Activated CD8-positive, alpha-beta T cell treated with anti-CD3 and anti-CD28 coated beads for 36 hours (primary cell): ENCODE measurements at regions not wholly inside any gene's neighbourhood (a gene's known extent, or its start where the extent isn't known, plus 50 kb on each side); places are given as distances from the start of the nearest gene placed in this dataset.

Experiments used
- ATAC-seq: fragments of 200-7000 bp; cut with Tn5 transposase; one replicate; pipeline ENCODE4 v1.10.0; 2021; ENCODE audit warnings: mild to moderate bottlenecking, moderate library complexity
- CTCF ChIA-PET: fragments of 350-600 bp; sonication (Branson Sonifier 250); formaldehyde crosslinking; loops from one replicate; lab custom pipeline; 2021; ENCODE audit warnings: antibody characterized with exemption; lab: Charles Lee
- POLR2A ChIA-PET: fragments of 350-600 bp; sonication (Branson Sonifier 250); formaldehyde crosslinking; loops from one replicate; lab custom pipeline; 2021; ENCODE audit warnings: antibody characterized with exemption; lab: Charles Lee
- DNase-seq: peaks from one replicate; pipeline ENCODE4 v3.0.0-alpha.2; 2020
- H3K27ac Mint-ChIP-seq: one replicate; pipeline ENCODE4 v1.8.0; 2021; ENCODE audit warnings: mild to moderate bottlenecking, mixed read lengths
- H3K27me3 Mint-ChIP-seq: one replicate; pipeline ENCODE4 v1.8.0; 2021; ENCODE audit warnings: mixed read lengths
- H3K36me3 Mint-ChIP-seq: one replicate; pipeline ENCODE4 v1.8.0; 2021; ENCODE audit warnings: low read depth, mixed read lengths
- H3K4me1 Mint-ChIP-seq: one replicate; pipeline ENCODE4 v1.8.0; 2021; ENCODE audit warnings: low read depth, mixed read lengths
- H3K4me3 Mint-ChIP-seq: one replicate; pipeline ENCODE4 v1.8.0; 2021; ENCODE audit warnings: mild to moderate bottlenecking, moderate library complexity, mixed read lengths
- H3K9me3 Mint-ChIP-seq: one replicate; pipeline ENCODE4 v1.8.0; 2021; ENCODE audit warnings: mixed read lengths
- CTCF ChIP-seq: fragments of 200-600 bp; IDR thresholded peaks from one replicate; pipeline ENCODE4 v1.8.0; 2022; ENCODE audit warnings: antibody characterized with exemption, mild to moderate bottlenecking
- intact Hi-C: fragments of 100-400 bp; cut with micrococcal nuclease; formaldehyde crosslinking; loops from one replicate; pipeline ENCODE4 v1.10.0; 2022

GRCh38 chr19:29323021-29323430, 110.1 kb upstream of the UQCRFS1 start:
- peaks cover 2% of the 10 kb centered on the region for H3K27me3 Mint-ChIP-seq
- H3K4me1 Mint-ChIP-seq = no peaks in the 10 kb centered on the region
- no peak for ATAC-seq
- TF ChIP-seq CTCF = no peak
- intact Hi-C loops = no loop called here
- no peak overlapping the region for H3K4me3 Mint-ChIP-seq
- DNase-seq = no peak
- no peaks in the 10 kb centered on the region for H3K36me3 Mint-ChIP-seq
- CTCF ChIA-PET = no interaction called here
- no peak overlapping the region for H3K27ac Mint-ChIP-seq
- peaks cover 2% of the 10 kb centered on the region for H3K9me3 Mint-ChIP-seq
- POLR2A ChIA-PET = no interaction called here

DNA sequence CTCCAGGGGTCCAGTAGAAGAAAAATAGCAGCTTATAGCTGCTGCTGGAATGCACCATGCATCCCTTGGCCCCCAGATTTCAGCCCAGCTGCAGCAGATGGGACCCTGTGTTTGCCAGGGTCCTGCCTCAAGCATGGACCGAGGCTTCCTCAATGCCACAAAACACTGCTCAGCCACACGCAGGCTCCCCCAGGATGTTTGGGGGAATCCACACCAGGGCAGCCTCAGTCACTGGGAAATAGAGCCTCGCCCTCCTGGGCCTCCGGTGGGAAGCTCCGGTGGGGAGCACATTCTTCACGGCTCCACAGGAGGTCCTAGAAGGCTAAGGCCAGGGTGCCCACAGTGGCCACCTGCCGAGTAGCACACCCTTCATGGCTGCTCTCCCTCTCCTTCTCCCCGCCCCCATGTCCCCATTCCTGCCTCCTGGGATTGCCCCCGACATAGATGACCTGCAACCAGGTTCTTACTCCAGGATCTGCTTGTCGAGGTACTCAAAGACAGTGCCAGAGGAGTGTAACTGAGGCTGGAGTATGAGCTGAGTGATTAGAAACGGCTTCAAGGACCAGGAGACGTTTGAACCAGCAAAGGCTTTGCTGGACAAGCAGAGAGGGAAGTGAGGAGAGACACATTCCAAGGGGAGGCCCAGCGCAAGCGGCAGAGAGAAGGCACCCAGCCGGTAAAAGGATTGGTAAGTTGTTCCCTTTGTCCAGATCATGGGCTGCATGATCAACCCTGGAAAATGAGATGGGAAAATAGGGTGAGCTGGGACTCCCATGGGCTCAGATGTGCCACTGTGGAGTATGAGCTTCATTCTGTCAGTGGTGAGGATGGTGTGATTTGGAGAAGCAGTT, 110.7 kb upstream of the UQCRFS1 start:
- Mint-ChIP-seq H3K27me3 (peaks cover 2% of the 10 kb centered on the region), H3K4me3 (no peak overlapping the region), H3K36me3 (no peaks in the 10 kb centered on the region), H3K4me1 (no peaks in the 10 kb centered on the region), H3K9me3 (peaks cover 6% of the 10 kb centered on the region), H3K27ac (no peak overlapping the region)
- TF ChIP-seq CTCF = no peak
- DNase-seq (no peak), ATAC-seq (no peak)
- intact Hi-C loops = no loop called here
- CTCF ChIA-PET = no interaction called here
- POLR2A ChIA-PET = no interaction called here

- DNase-seq (no peak), ATAC-seq (no peak)
- peaks cover 2% of the 10 kb centered on the region for H3K27me3 Mint-ChIP-seq
- CTCF ChIA-PET = no interaction called here
- H3K4me3 Mint-ChIP-seq = no peak overlapping the region
- no peak for TF ChIP-seq CTCF
- peaks cover 6% of the 10 kb centered on the region for H3K9me3 Mint-ChIP-seq
- no peaks in the 10 kb centered on the region for H3K36me3 Mint-ChIP-seq
- intact Hi-C loops = no loop called here
- POLR2A ChIA-PET = no interaction called here
- no peaks in the 10 kb centered on the region for H3K4me1 Mint-ChIP-seq
- H3K27ac Mint-ChIP-seq = no peak overlapping the region
Measured at GRCh38 chr19:29324291-29324680, 111.3 kb upstream of the UQCRFS1 start.

GRCh38 chr19:29324717-29325116, 111.8 kb upstream of the UQCRFS1 start:
- H3K27ac Mint-ChIP-seq = no peak overlapping the region

More at GRCh38 chr19:29324717-29325116, 111.8 kb upstream of the UQCRFS1 start:
- H3K4me3 Mint-ChIP-seq = no peak overlapping the region
- POLR2A ChIA-PET = no interaction called here
- peaks cover 6% of the 10 kb centered on the region for H3K9me3 Mint-ChIP-seq
- no peak for DNase-seq
- ATAC-seq = no peak
- no peaks in the 10 kb centered on the region for H3K36me3 Mint-ChIP-seq
- CTCF ChIA-PET = interaction anchor here (1.0 kb wide), 1 partner anchor 62 kb away, joined by 3 read pairs; no protein-coding TSS in a partner anchor
- no peak for TF ChIP-seq CTCF
- H3K4me1 Mint-ChIP-seq = no peaks in the 10 kb centered on the region
- intact Hi-C loops = no loop called here
- H3K27me3 Mint-ChIP-seq = peaks cover 2% of the 10 kb centered on the region
